ENCODE measurements at regions not wholly inside any gene's neighbourhood (a gene's known extent, or its start where the extent isn't known, plus 50 kb on each side); places are given as distances from the start of the nearest gene placed in this dataset.
"Not testable (repeated sequence)": the region's sequence is repeated elsewhere in the genome, so short reads cannot be mapped to it uniquely, and the experiment has no call there.

- no peak for DNase-seq
Measured at GRCh38 chr15:95068701-95069521, 837.5 kb downstream of the MCTP2 start.

GRCh38 chr15:95075792-95076677, 844.7 kb downstream of the MCTP2 start:
- DNase-seq: no peak

GRCh38 chr15:95076678-95076990, 845.3 kb downstream of the MCTP2 start:
- DNase-seq: no peak

GRCh38 chr15:95078003-95078402, 846.6 kb downstream of the MCTP2 start:
- no peak for DNase-seq

- DNase-seq: not testable (repeated sequence)
Measured at GRCh38 chr15:95080228-95080627, 848.9 kb downstream of the MCTP2 start.

GRCh38 chr15:95085056-95085455, 853.7 kb downstream of the MCTP2 start:
- no peak for DNase-seq

- DNase-seq: no peak
Measured at GRCh38 chr15:95086531-95087252, 855.3 kb downstream of the MCTP2 start.

- no peak for DNase-seq
Measured at GRCh38 chr15:95087253-95087609, 855.9 kb downstream of the MCTP2 start.

GRCh38 chr15:95091444-95091843, 860.1 kb downstream of the MCTP2 start:
- DNase-seq: no peak

GRCh38 chr15:95095250-95095649, 863.9 kb downstream of the MCTP2 start:
- DNase-seq: no peak

- no peak for DNase-seq
Measured at GRCh38 chr15:95096651-95097050, 865.3 kb downstream of the MCTP2 start.

GRCh38 chr15:95097361-95097760, 866.0 kb downstream of the MCTP2 start:
- DNase-seq: no peak

- no peak for DNase-seq
Measured at GRCh38 chr15:95105229-95105628, 873.9 kb downstream of the MCTP2 start.

GRCh38 chr15:95106801-95107200, 875.4 kb downstream of the MCTP2 start:
- DNase-seq: no peak

- DNase-seq: no peak
Measured at GRCh38 chr15:95108673-95109072, 877.3 kb downstream of the MCTP2 start.

GRCh38 chr15:95111969-95112368, 880.6 kb downstream of the MCTP2 start:
- no peak for DNase-seq

- no peak for DNase-seq
Measured at GRCh38 chr15:95113041-95113440, 881.7 kb downstream of the MCTP2 start.

GRCh38 chr15:95119041-95119610, 887.8 kb downstream of the MCTP2 start:
- no peak for DNase-seq

- DNase-seq: no peak
Measured at GRCh38 chr15:95120595-95120994, 889.2 kb downstream of the MCTP2 start.

GRCh38 chr15:95121191-95121590, 889.8 kb downstream of the MCTP2 start:
- DNase-seq: no peak

- no peak for DNase-seq
Measured at GRCh38 chr15:95125803-95126202, 894.4 kb downstream of the MCTP2 start.

- DNase-seq: no peak
Measured at GRCh38 chr15:95127356-95127755, 896.0 kb downstream of the MCTP2 start.
